Activated naive CD4-positive, alpha-beta T cell treated with anti-CD3 and anti-CD28 coated beads, Interleukin-2, amount 10 ng/mL, durations not matched to agents 7 days and 5 days (primary cell): ENCODE measurements at regions not wholly inside any gene's neighbourhood (a gene's known extent, or its start where the extent isn't known, plus 50 kb on each side); places are given as distances from the start of the nearest gene placed in this dataset.
"Not testable (repeated sequence)": the region's sequence is repeated elsewhere in the genome, so short reads cannot be mapped to it uniquely, and the experiment has no call there.

Experiments
- CTCF ChIA-PET: fragments of 350-600 bp; sonication (Branson Sonifier 250); formaldehyde crosslinking; loops from one replicate; lab custom pipeline; 2021; ENCODE audit warnings: antibody characterized with exemption; lab: Charles Lee
- DNase-seq: peaks from one replicate; pipeline ENCODE4 v3.0.0-alpha.2; 2020
- H3K27ac Mint-ChIP-seq: one replicate; pipeline ENCODE4 v1.8.0; 2021; ENCODE audit warnings: mild to moderate bottlenecking, moderate library complexity, mixed read lengths
- H3K27me3 Mint-ChIP-seq: one replicate; pipeline ENCODE4 v1.8.0; 2021; ENCODE audit warnings: mild to moderate bottlenecking, mixed read lengths
- H3K36me3 Mint-ChIP-seq: one replicate; pipeline ENCODE4 v1.8.0; 2021; ENCODE audit warnings: mixed read lengths
- H3K4me1 Mint-ChIP-seq: one replicate; pipeline ENCODE4 v1.8.0; 2021; ENCODE audit warnings: mixed read lengths
- H3K4me3 Mint-ChIP-seq: one replicate; pipeline ENCODE4 v1.8.0; 2021; ENCODE audit warnings: mild to moderate bottlenecking, moderate library complexity, mixed read lengths
- H3K9me3 Mint-ChIP-seq: one replicate; pipeline ENCODE4 v1.8.0; 2021; ENCODE audit warnings: mixed read lengths

DNA sequence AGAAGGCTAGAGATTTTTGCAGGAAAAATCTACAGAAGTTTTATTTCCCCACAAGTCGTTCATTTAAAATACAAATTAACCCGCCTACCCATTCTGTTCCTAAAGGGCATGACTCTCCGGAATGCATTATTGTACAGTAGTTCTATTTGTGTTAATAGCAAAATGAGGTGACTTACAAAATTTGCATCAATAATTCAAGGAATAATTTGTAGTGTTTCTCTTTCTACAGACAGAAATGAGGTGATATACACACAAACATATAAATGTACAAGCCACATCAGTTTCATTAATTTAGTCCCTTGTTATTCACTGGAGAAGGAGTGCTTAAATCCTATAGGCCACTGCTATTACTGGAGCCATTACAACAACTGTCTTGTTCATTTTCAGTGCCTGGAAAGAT is 501.3 kb upstream of the DIAPH2 start:
- Mint-ChIP-seq H3K4me3 (no peak overlapping the region), H3K4me1 (no peaks in the 10 kb centered on the region), H3K27ac (no peak overlapping the region), H3K36me3 (no peaks in the 10 kb centered on the region), H3K27me3 (no peaks in the 10 kb centered on the region), H3K9me3 (no peaks in the 10 kb centered on the region)
- no peak for DNase-seq
- CTCF ChIA-PET, result no interaction called here

DNA sequence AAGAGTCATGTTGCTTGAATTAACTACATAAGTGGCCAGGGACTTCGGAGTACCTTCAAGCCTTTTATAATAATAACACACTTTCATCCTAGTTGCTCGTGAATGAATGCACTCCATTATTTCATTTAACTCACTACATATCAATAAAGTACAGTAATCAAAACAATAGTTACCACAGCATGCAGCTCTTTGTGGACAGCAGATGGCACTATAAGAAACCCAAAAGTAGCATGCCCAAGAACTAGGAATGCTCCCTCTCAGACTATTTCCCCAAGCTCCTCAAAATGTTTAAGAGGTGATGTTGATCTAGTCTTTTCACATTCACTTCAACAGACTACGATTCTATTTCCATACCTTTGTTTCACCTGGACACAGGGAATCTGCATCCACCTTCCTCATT is 500.8 kb upstream of the DIAPH2 start:
- no peaks in the 10 kb centered on the region for H3K4me1 Mint-ChIP-seq
- H3K27me3 Mint-ChIP-seq, result no peaks in the 10 kb centered on the region
- CTCF ChIA-PET, result no interaction called here
- no peak overlapping the region for H3K27ac Mint-ChIP-seq
- no peaks in the 10 kb centered on the region for H3K36me3 Mint-ChIP-seq
- no peaks in the 10 kb centered on the region for H3K9me3 Mint-ChIP-seq
- no peak overlapping the region for H3K4me3 Mint-ChIP-seq
- DNase-seq, result no peak

DNA sequence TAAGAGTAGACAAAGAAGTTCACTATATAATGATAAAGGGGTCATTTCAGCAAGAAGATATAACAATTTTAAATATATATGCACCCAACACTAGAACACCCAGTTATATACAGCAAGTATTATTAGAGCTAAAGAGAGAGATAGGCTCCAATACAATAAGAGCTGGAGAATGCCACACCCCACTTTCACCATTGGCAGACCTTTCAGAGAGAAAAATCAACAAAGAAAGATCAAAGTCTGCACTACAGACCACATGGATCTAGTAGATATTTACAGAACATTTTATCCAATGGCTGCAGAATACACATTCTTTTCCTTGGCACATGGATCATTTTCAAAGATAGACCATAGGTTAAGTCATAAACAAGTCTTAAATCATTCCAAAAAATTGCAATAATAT is 479.7 kb upstream of the DIAPH2 start:
- no peaks in the 10 kb centered on the region for H3K27me3 Mint-ChIP-seq
- CTCF ChIA-PET, result no interaction called here
- no peak overlapping the region for H3K27ac Mint-ChIP-seq
- H3K9me3 Mint-ChIP-seq, result no peaks in the 10 kb centered on the region
- no peak for DNase-seq
- H3K4me1 Mint-ChIP-seq, result no peaks in the 10 kb centered on the region
- H3K36me3 Mint-ChIP-seq, result no peaks in the 10 kb centered on the region
- no peak overlapping the region for H3K4me3 Mint-ChIP-seq

DNA sequence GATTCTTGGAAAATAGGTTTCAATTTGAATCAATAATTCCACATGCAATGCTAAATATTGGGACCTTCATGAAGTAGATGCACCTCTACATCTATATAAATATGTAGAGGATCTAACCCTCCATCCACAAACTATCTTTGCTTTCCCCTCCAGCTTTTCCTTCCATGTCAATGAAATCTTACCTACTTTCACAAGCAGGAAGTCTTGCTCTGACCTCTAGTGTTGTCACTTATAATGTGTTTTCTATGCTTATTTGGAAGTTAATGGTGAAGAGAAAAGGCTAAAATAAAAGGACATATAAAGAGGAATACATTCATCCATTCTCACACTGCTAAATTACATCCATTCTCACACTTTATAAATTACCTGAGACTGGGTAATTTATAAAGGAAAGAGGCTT is 472.7 kb upstream of the DIAPH2 start:
- Mint-ChIP-seq H3K4me1 (no peaks in the 10 kb centered on the region), H3K27ac (no peak overlapping the region), H3K36me3 (no peaks in the 10 kb centered on the region), H3K27me3 (no peaks in the 10 kb centered on the region), H3K4me3 (no peak overlapping the region), H3K9me3 (peaks cover 9% of the 10 kb centered on the region)
- DNase-seq, result no peak
- CTCF ChIA-PET, result no interaction called here

DNA sequence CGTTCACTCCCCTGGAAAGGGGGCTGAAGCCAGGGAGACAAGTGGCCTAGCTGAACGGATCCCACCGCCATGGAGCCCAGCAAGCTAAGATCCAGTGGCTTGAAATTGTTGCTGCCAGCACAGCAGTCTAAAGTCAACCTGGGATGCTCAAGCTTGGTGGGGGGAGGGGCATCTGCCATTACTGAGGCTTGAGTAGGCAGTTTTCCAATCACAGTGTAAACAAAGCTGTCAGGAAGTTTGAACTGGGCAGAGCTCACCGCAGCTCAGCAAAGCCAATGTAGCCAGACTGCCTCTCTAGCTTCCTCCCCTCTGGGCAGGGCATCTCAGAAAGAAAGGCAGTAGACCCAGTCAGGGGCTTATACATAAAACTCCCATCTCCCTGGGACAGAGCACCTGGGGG is 470.0 kb upstream of the DIAPH2 start:
- H3K36me3 Mint-ChIP-seq, H3K27me3 Mint-ChIP-seq, H3K4me1 Mint-ChIP-seq, CTCF ChIA-PET, DNase-seq, H3K4me3 Mint-ChIP-seq, H3K27ac Mint-ChIP-seq, H3K9me3 Mint-ChIP-seq: not testable (repeated sequence)

DNA sequence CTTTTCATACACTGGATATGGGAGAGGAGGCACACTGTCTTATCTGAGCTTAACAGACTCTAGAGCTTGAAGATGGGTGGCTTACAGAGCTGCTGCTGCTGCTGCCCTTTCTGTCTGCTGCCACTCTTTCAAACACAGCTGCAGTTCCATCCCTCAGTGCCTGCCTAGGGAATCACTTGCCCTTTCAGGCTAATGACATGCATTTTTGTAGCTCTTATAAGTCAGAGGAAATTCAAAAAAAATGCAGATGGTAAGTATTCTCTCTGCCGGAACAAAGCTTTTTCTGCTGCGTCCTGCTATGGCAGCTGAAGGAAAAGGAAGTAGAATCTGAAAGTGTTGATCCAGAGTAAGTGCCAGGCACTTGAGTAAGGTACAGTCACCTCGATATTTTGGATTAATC is 460.4 kb upstream of the DIAPH2 start:
- CTCF ChIA-PET, result no interaction called here
- no peaks in the 10 kb centered on the region for H3K36me3 Mint-ChIP-seq

DNA sequence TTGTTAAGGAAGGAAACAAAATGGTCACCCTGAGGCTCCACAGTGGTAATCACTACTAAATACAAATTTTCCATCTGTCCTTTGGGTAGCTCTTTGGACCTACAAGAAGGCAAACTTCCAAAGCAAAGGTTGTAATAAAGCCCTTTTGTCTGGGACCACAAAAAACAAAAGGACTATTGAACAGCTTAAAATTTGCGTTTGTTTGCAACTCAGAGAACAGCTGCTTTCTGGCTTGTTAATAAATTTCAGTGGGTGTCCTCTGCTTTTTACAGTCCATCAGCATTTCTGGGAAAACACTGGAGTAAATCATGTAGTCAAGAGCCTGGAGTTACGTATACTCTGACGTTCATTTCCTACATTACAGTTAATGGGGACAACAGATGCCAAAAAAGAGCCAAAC is 439.7 kb upstream of the DIAPH2 start:
- CTCF ChIA-PET, result no interaction called here
- Mint-ChIP-seq H3K9me3 (peaks cover 3% of the 10 kb centered on the region), H3K27ac (no peak overlapping the region), H3K4me1 (no peaks in the 10 kb centered on the region), H3K36me3 (no peaks in the 10 kb centered on the region), H3K27me3 (no peaks in the 10 kb centered on the region), H3K4me3 (no peak overlapping the region)
- DNase-seq, result no peak

More for the DNA sequence above, 460.4 kb upstream of the DIAPH2 start:
- no peak overlapping the region for H3K4me3 Mint-ChIP-seq
- no peak overlapping the region for H3K27ac Mint-ChIP-seq
- H3K4me1 Mint-ChIP-seq, result no peaks in the 10 kb centered on the region
- no peak for DNase-seq
- no peaks in the 10 kb centered on the region for H3K9me3 Mint-ChIP-seq
- H3K27me3 Mint-ChIP-seq, result no peaks in the 10 kb centered on the region

DNA sequence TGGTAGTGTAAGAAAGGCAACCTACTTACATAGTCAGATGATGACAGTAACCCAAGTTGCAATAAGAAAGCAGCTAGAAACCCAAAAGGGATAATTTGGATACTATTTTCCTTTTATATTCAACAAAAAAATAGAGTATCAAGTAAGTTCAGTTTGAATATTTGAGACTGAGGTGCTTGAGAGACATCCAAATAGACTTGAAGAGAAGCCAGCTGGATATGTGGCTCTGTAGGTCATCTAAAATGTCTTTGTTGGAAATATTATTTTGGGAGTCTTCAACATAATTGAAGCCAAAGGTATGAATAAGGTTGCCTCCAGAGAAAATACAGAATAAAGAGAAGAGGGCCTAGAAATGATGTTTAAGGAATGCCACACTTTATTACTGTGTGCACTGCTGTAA is 438.2 kb upstream of the DIAPH2 start:
- CTCF ChIA-PET, result no interaction called here
- Mint-ChIP-seq H3K9me3 (peaks cover 3% of the 10 kb centered on the region), H3K4me3 (no peak overlapping the region), H3K27me3 (no peaks in the 10 kb centered on the region), H3K27ac (no peak overlapping the region), H3K4me1 (no peaks in the 10 kb centered on the region), H3K36me3 (no peaks in the 10 kb centered on the region)
- no peak for DNase-seq
